CMK (cell line): ENCODE measurements at regions not wholly inside any gene's neighbourhood (a gene's known extent, or its start where the extent isn't known, plus 50 kb on each side); places are given as distances from the start of the nearest gene placed in this dataset.

Source experiments
- DNase-seq: peaks from one replicate; pipeline ENCODE4 v3.0.0-alpha.2; 2010; ENCODE audit warnings: low read depth

DNA sequence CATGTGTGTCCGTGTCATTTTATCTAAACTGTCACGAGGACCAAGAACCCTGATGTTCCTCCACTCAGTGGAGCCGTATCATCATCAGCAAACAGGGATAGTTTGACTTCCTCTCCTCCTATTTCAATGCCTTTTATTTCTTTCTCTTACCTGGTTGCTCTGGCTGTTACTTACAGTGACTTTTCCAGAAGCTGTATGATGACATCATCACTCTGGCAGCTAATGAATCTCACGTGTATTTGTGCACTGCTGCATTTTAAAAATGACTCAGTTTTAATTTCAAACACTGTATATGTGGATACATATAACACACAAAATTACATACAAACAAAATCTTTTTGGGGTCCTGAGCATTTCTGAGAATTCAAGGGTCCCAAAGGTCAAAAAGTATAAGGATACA lies 481.4 kb downstream of the CDH2 start:
- DNase-seq, result no peak

DNA sequence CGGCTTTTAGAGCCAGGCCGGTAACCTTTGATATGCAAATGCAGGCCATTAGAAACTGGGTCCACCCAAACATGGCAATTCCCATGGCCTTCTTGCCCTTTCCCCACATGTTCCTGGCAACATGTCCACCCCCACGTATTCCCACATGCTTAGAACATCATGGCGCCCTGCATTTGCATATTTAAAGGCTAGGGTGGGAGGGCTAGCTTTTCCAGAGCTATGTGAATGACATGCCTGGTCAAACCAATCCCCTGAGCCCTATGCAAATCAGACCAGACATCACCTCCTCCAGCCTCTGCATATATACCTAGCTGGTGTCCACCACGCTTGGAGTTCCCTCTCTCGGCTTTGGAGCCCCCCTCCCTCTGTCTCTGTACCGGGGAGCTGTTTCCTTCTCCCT lies 481.9 kb downstream of the CDH2 start:
- DNase-seq, result no peak

DNA sequence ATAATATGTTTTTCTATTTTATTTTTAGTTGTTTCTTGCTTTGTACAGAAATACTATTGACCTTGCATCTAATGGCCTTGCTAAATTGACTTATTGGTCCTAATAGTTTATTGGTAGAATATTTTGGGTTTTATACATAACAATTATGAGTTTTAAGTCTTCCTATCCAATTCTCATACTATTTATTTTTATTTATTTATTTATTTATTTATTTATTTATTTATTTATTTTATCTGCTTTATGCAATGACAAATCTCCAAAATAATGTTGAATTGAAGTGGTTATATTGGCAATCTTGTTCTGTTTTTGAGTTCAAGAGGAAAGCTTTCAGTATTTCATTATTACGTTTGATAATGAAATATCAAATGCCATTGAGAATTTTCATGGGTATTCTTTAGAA lies 488.3 kb downstream of the CDH2 start:
- DNase-seq, result no peak

GRCh38 chr18:27687351-27687979 lies 489.5 kb downstream of the CDH2 start:
- DNase-seq, result no peak

DNA sequence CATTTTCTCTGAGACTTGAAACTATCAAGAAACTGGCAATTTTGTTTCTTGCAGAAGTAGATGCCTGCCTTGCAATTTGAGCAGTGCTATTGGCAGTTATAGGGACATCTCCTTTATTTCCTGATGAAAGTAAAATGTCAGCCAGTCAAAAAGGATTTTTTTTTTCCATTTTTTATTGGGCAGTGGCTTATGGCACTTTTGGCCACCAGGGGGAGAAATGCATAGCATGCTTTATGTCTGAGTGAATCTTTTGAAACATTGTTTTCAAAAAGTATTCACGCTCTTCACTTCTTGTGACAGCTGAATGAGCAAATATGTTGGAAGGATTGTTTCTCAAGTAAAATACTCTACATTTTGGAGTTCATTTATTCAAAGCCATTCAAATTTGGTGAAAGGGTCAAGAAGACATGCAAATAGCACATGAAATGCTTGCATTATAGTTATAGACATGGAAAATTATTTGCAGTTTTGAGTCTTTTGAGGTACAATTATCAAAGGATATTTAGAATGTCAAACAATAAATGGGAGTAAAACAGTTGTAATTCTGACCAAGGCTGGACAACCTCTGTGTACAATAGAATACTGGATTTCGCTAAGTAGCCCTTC lies 491.0 kb downstream of the CDH2 start:
- no peak for DNase-seq

DNA sequence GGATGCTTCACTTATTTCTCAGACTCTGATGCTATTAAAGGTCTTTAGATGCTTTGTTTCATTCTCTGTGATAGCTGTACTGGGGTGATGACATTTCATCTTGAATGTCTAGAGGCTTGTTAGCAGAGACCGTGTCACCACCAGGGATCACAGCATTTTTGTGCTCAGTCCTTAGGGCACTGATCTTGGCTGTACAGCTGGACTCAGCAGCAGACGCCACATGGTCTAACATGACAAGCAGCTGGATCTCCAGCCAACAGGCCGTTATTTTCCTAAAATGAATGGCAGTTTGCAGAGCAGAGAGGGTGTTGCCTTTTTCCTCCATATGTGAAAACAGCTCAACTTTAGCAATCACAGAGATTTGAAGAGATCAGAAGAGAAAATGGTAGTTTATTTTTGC lies 491.8 kb downstream of the CDH2 start:
- no peak for DNase-seq

- no peak for DNase-seq
Measured at GRCh38 chr18:27674411-27674810, 489.3 kb upstream of the CHST9 start.

DNA sequence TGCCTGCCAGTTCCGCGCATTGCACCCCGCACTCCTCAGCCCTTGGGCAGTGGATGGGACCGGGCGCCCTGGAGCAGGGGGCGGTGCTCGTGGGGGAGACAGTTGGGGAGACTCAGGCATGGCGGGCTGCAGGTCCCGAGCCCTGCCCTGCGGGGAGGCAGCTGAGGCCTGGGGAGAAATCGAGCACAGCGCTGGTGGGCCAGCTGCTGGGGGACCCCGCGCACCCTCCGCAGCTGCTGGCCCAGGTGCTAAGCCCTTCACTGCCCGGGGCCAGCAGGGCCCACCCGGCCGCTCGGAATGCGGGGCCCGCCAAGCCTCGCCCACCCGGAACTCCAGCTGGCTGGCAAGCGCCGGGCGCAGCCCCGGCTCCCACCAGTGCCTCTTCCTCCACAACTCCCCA lies 488.8 kb upstream of the CHST9 start:
- no peak for DNase-seq

- no peak for DNase-seq
Measured at GRCh38 chr18:27668158-27668557, 483.1 kb upstream of the CHST9 start.

GRCh38 chr18:27667064-27667463 lies 482.0 kb upstream of the CHST9 start:
- no peak for DNase-seq

DNA sequence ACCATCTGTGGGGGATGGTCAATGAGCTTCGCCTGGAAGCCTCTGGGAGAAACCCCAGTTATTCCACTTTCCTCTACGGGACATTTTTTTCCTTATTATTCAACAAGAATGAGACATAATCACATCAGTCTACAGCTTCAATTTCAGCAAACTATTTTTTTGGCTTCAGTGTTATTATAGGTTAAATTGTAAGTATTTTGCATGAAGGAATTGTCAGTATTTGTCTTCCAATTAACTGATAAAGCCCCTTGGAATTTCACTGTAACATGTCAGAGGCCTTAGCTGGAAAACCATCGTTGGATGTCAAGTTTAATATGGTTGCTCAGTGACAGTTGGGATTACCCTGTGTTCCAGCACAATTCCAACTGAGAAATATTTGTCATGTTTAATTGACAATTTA lies 480.9 kb upstream of the CHST9 start:
- no peak for DNase-seq

GRCh38 chr18:27665264-27665799 lies 480.2 kb upstream of the CHST9 start:
- DNase-seq, result no peak

DNA sequence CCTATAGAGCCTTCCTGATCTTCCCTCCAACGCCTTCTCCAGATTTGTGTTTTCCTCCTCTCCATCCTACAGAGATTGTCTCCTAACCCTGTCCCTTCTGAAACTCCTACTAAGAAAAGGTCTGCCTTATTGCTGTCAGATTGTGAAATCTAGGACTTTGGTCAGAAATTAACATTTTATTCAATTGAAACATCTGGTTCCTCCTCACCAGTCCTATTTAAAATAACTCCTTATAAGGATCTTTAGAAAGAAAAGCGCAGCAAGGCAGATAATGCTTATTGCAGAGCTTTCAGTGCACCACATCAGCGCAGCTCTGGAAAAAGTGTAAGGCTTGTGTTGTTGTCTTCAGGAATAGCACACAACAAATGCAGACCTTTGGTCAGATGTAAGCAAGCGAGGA lies 477.8 kb upstream of the CHST9 start:
- DNase-seq, result no peak

- no peak for DNase-seq
Measured at GRCh38 chr18:27662537-27662936, 477.4 kb upstream of the CHST9 start.

- DNase-seq, result no peak
Measured at GRCh38 chr18:27661320-27662018, 476.4 kb upstream of the CHST9 start.

GRCh38 chr18:27656905-27657304 lies 471.8 kb upstream of the CHST9 start:
- no peak for DNase-seq

GRCh38 chr18:27656167-27656778 lies 471.2 kb upstream of the CHST9 start:
- DNase-seq, result no peak

DNA sequence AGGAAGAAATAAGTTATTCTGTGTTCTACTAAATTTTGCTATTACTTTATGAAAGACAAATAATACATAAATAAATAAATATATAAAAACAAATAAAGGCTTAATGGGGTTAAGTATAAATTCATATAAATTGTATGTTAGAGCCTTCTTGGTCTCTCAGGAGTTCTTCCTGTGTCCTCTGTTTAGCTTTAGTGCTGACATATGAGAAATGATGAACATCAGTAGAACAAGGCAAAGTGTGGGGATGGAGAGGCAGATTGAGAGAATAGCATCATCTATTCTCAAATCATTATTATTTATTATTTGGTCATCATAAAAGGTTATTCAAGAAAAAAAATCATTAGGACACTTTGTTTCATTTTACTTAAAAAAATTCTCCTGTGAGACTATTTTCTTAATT lies 468.1 kb upstream of the CHST9 start:
- no peak for DNase-seq

GRCh38 chr18:27652480-27653121 lies 467.5 kb upstream of the CHST9 start:
- DNase-seq, result no peak

DNA sequence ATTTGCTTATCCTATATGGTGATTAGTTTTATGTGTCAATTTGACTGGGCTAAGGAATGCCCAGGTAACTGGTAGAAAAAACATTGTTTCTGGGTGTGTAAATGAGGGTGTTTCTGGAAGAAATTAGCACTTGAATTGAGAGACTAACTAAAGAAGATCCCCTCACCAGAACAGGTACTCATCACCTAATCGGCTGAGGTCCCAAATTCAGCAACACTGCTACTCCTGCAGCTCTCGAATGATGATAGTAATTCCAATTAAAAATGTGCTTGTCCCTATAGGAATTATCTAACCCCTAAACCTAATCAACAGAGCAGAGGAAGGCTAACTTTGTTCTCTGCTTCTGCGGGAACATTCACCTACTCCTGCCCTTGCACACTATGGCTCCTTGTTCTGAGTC lies 464.5 kb upstream of the CHST9 start:
- no peak for DNase-seq

DNA sequence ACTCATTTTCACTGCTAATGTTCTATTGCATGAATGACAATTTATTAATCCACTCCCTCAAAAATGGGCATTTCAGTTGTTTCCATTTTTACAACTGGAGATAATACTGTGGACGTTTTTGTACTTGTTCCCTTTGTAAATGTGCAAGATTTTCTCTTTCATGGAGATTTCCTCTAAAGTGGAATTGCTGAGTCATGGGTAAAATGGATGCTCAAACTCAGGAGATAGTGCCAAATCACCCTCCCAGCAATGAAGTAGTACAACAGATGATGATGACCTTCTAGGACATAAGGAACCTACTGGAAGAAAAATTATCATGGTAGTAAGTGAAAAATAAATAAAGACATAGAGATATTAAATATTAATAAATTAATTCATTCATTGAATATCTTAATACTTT lies 460.8 kb upstream of the CHST9 start:
- DNase-seq, result no peak

GRCh38 chr18:27636576-27637085 lies 451.5 kb upstream of the CHST9 start:
- DNase-seq, result no peak
